A673 (cell line): ENCODE measurements at regions not wholly inside any gene's neighbourhood (a gene's known extent, or its start where the extent isn't known, plus 50 kb on each side); places are given as distances from the start of the nearest gene placed in this dataset.
A peak's percentile ranks its signal among the peaks of the same experiment; 100 is the strongest.

Experiments
- BruUV-seq: library from RNA; stranded (reverse); fragments of 400-500 nt; replicated peaks from 2 replicates; lab custom pipeline; 2021; lab: Mats Ljungman, UMichigan
- CTCF ChIA-PET: fragments of 300-600 bp; sonication (Branson Sonifier 250); formaldehyde crosslinking; loops from one replicate; lab custom pipeline; 2022; ENCODE audit warnings: antibody characterized with exemption; lab: Charles Lee
- POLR2A ChIA-PET: fragments of 300-600 bp; sonication (Branson Sonifier 250); formaldehyde crosslinking; loops from one replicate; lab custom pipeline; 2022; ENCODE audit warnings: antibody characterized with exemption; ENCODE audit not compliant: low non-redundant PET; lab: Charles Lee
- DNase-seq: peaks from one replicate; pipeline ENCODE4 v3.0.0-alpha.2; 2015; ENCODE audit warnings: low spot score
- H3K27ac ChIP-seq: fragments of 200-600 bp; sonication (generic); 2 replicates; pipeline ENCODE4 v1.5.1; 2016; ENCODE audit warnings: mixed run types, low read depth, mild to moderate bottlenecking, mixed read lengths, antibody characterized with exemption, low read length; ENCODE audit not compliant: poor library complexity, severe bottlenecking
- H3K27me3 ChIP-seq: fragments of 200-600 bp; sonication (generic); replicated peaks from 2 replicates; pipeline ENCODE4 v1.6.1; 2017; ENCODE audit warnings: mixed run types, low read depth, mild to moderate bottlenecking, mixed read lengths, antibody characterized with exemption, low read length; ENCODE audit not compliant: insufficient read depth, poor library complexity
- H3K36me3 ChIP-seq: fragments of 200-600 bp; sonication (generic); 2 replicates; pipeline ENCODE4 v1.6.1; 2016; ENCODE audit warnings: mixed run types, mild to moderate bottlenecking, mixed read lengths, antibody characterized with exemption, low read length; ENCODE audit not compliant: insufficient read depth, poor library complexity, severe bottlenecking
- H3K4me1 ChIP-seq: fragments of 200-600 bp; sonication (generic); 2 replicates; pipeline ENCODE4 v1.6.1; 2017; ENCODE audit warnings: mixed run types, mild to moderate bottlenecking, mixed read lengths, antibody characterized with exemption, low read length; ENCODE audit not compliant: insufficient read depth, poor library complexity, severe bottlenecking
- H3K4me3 ChIP-seq: fragments of 200-600 bp; sonication (generic); 2 replicates; pipeline ENCODE4 v1.5.1; 2016; ENCODE audit warnings: low read depth, mixed run types, mild to moderate bottlenecking, mixed read lengths, low read length; ENCODE audit not compliant: poor library complexity, severe bottlenecking
- H3K9me3 ChIP-seq: fragments of 200-600 bp; sonication (generic); 2 replicates; pipeline ENCODE4 v1.6.1; 2016; ENCODE audit warnings: mixed run types, low read depth, mild to moderate bottlenecking, mixed read lengths, antibody characterized with exemption, low read length; ENCODE audit not compliant: poor library complexity, severe bottlenecking
- CTCF ChIP-seq: fragments of 300-800, 200-600 bp; sonication (generic); conservative IDR thresholded peaks from 2 replicates; pipeline ENCODE4 v1.5.1; 2017; ENCODE audit warnings: low read depth, mild to moderate bottlenecking, antibody characterized with exemption, low read length, moderate library complexity, mixed read lengths
- EZH2 ChIP-seq: fragments of 200-600 bp; sonication (generic); IDR thresholded peaks from 2 replicates; pipeline ENCODE4 v1.6.1; 2017; ENCODE audit warnings: borderline replicate concordance, low read depth, mild to moderate bottlenecking, mixed read lengths, antibody characterized with exemption, low read length; ENCODE audit not compliant: poor library complexity, severe bottlenecking
- intact Hi-C: fragments of 100-400 bp; cut with micrococcal nuclease; formaldehyde crosslinking; loops from one replicate; pipeline ENCODE4 v1.10.0; 2022; ENCODE audit not compliant: unreplicated experiment

- Histone ChIP-seq H3K9me3 (no peaks in the 10 kb centered on the region), H3K27me3 (no peaks in the 10 kb centered on the region), H3K4me1 (peaks cover 15% of the 10 kb centered on the region), H3K27ac (peak overlapping the region; percentile 65), H3K36me3 (no peaks in the 10 kb centered on the region), H3K4me3 (no peak overlapping the region)
- ChIA-PET CTCF (no interaction called here), POLR2A (no interaction called here)
- DNase-seq, result no peak
- BruUV-seq, result no TSS peak
- no peak for TF ChIP-seq EZH2
- no peak for TF ChIP-seq CTCF
- intact Hi-C loops, result no loop called here
Measured at GRCh38 chr5:163384669-163385068, 52.7 kb upstream of the CCNG1 start.

- CTCF ChIA-PET, result no interaction called here
- TF ChIP-seq EZH2, result no peak
- no peak for TF ChIP-seq CTCF
- intact Hi-C loops, result no loop called here
Measured at GRCh38 chr5:163385271-163385670, 52.1 kb upstream of the CCNG1 start.

GRCh38 chr5:163385824-163386223, 51.6 kb upstream of the CCNG1 start:
- POLR2A ChIA-PET, result no interaction called here
- BruUV-seq, result no TSS peak
- Histone ChIP-seq H3K27me3 (no peaks in the 10 kb centered on the region), H3K36me3 (no peaks in the 10 kb centered on the region), H3K4me1 (peaks cover 15% of the 10 kb centered on the region), H3K4me3 (no peak overlapping the region), H3K9me3 (peaks cover 6% of the 10 kb centered on the region), H3K27ac (peak overlapping the region; percentile 65)
- CTCF ChIA-PET, result no interaction called here
- TF ChIP-seq EZH2 (no peak), CTCF (no peak)
- intact Hi-C loops, result no loop called here
- DNase-seq, result no peak

More at GRCh38 chr5:163385271-163385670, 52.1 kb upstream of the CCNG1 start:
- Histone ChIP-seq H3K36me3 (no peaks in the 10 kb centered on the region), H3K4me1 (peaks cover 15% of the 10 kb centered on the region), H3K27ac (peak overlapping the region; percentile 65), H3K4me3 (no peak overlapping the region), H3K27me3 (no peaks in the 10 kb centered on the region), H3K9me3 (peaks cover 1% of the 10 kb centered on the region)
- peak; percentile 50 for DNase-seq
- no TSS peak for BruUV-seq
- POLR2A ChIA-PET, result no interaction called here
